HL-60 (cell line): ENCODE measurements at regions not wholly inside any gene's neighbourhood (a gene's known extent, or its start where the extent isn't known, plus 50 kb on each side); places are given as distances from the start of the nearest gene placed in this dataset.
"Not testable (repeated sequence)": the region's sequence is repeated elsewhere in the genome, so short reads cannot be mapped to it uniquely, and the experiment has no call there.

ENCODE experiments used
- DNase-seq, 2 experiments: peaks; one replicate each; pipeline ENCODE4 v3.0.0-alpha.2; 2010 to 2020; ENCODE audit warnings: low read depth in 1 of 2, low spot score in 1 of 2
- H3K27ac ChIP-seq: fragments of 250-450 bp; sonication (Bioruptor Pico); replicated peaks from 2 replicates; pipeline ENCODE4 v1.5.1; 2020; ENCODE audit warnings: mild to moderate bottlenecking, moderate library complexity
- H3K27me3 ChIP-seq: fragments of 250-450 bp; sonication (Bioruptor Pico); 2 replicates; pipeline ENCODE4 v1.5.1; 2021; ENCODE audit warnings: mild to moderate bottlenecking, moderate library complexity; ENCODE audit not compliant: insufficient read depth, poor library complexity, severe bottlenecking
- H3K4me3 ChIP-seq: replicated peaks from 2 replicates; pipeline ENCODE4 v1.5.1; 2011; ENCODE audit warnings: mild to moderate bottlenecking, control low read depth, low read length; ENCODE audit not compliant: insufficient read depth
- GABPA ChIP-seq: IDR thresholded peaks from 2 replicates; pipeline ENCODE4 v1.6.1; 2012; ENCODE audit warnings: low read depth
- POLR2AphosphoS5 ChIP-seq: IDR thresholded peaks from 2 replicates; pipeline ENCODE4 v1.6.1; 2012; ENCODE audit warnings: low read depth
- SPI1 ChIP-seq: IDR thresholded peaks from 2 replicates; pipeline ENCODE4 v1.6.1; 2012; ENCODE audit warnings: low read depth, mild to moderate bottlenecking, borderline replicate concordance
- TF ChIP-seq, protein P1 (sequence below): IDR thresholded peaks from 2 replicates; pipeline ENCODE4 v1.6.1; 2012; ENCODE audit warnings: low read depth; ENCODE audit not compliant: insufficient replicate concordance
- TF ChIP-seq, protein P2 (sequence below): IDR thresholded peaks from one replicate; pipeline ENCODE4 v1.5.1; 2011; ENCODE audit warnings: low read length, control low read depth, inconsistent platforms; ENCODE audit not compliant: insufficient read depth

DNA sequence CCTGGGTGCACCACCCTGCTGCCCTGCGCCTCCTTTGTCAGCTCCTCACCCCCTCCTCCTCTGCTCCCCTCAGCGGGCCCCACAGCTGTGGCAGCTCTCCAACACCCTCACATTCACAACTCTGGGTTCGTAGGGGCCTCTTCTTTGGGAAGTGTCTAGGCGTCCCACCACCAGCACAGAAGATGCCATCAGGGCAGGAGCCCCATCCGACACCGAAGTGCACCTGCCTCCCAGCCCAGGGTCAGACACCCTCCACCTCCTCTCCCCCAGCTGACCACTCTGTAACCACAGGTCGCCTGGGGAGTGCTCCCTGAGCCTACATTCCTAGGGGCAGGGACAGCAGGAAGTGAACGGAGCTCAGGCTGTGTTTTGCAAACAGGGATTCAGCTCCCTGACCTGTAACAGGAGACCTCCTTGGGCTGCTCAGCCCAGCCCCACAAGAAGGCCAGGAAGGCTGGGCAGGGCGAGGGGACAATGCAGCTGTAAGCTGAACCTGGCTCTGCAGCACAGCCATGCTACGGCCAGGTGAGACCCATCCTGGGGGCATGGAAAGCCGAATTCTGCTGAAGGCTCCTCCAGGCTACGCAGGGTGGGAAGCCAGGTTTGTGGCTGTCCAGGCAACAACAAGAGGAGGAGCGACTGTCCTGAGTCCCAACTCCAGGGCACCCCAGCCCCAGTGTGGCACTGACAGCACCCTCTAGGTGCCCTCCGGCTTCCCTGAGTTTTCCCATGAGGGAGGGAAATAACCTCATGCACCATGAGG, 269.0 kb downstream of the GOLGA6L6 start:
- Histone ChIP-seq H3K4me3 (no peak overlapping the region), H3K27me3 (no peaks in the 10 kb centered on the region), H3K27ac (no peak overlapping the region)
- DNase-seq: no peak
- TF ChIP-seq SPI1 (no peak), GABPA (no peak), POLR2AphosphoS5 (no peak)
- TF ChIP-seq, protein P1, sequence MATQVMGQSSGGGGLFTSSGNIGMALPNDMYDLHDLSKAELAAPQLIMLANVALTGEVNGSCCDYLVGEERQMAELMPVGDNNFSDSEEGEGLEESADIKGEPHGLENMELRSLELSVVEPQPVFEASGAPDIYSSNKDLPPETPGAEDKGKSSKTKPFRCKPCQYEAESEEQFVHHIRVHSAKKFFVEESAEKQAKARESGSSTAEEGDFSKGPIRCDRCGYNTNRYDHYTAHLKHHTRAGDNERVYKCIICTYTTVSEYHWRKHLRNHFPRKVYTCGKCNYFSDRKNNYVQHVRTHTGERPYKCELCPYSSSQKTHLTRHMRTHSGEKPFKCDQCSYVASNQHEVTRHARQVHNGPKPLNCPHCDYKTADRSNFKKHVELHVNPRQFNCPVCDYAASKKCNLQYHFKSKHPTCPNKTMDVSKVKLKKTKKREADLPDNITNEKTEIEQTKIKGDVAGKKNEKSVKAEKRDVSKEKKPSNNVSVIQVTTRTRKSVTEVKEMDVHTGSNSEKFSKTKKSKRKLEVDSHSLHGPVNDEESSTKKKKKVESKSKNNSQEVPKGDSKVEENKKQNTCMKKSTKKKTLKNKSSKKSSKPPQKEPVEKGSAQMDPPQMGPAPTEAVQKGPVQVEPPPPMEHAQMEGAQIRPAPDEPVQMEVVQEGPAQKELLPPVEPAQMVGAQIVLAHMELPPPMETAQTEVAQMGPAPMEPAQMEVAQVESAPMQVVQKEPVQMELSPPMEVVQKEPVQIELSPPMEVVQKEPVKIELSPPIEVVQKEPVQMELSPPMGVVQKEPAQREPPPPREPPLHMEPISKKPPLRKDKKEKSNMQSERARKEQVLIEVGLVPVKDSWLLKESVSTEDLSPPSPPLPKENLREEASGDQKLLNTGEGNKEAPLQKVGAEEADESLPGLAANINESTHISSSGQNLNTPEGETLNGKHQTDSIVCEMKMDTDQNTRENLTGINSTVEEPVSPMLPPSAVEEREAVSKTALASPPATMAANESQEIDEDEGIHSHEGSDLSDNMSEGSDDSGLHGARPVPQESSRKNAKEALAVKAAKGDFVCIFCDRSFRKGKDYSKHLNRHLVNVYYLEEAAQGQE: no peak
- TF ChIP-seq, protein P2, sequence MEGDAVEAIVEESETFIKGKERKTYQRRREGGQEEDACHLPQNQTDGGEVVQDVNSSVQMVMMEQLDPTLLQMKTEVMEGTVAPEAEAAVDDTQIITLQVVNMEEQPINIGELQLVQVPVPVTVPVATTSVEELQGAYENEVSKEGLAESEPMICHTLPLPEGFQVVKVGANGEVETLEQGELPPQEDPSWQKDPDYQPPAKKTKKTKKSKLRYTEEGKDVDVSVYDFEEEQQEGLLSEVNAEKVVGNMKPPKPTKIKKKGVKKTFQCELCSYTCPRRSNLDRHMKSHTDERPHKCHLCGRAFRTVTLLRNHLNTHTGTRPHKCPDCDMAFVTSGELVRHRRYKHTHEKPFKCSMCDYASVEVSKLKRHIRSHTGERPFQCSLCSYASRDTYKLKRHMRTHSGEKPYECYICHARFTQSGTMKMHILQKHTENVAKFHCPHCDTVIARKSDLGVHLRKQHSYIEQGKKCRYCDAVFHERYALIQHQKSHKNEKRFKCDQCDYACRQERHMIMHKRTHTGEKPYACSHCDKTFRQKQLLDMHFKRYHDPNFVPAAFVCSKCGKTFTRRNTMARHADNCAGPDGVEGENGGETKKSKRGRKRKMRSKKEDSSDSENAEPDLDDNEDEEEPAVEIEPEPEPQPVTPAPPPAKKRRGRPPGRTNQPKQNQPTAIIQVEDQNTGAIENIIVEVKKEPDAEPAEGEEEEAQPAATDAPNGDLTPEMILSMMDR: no peak

DNA sequence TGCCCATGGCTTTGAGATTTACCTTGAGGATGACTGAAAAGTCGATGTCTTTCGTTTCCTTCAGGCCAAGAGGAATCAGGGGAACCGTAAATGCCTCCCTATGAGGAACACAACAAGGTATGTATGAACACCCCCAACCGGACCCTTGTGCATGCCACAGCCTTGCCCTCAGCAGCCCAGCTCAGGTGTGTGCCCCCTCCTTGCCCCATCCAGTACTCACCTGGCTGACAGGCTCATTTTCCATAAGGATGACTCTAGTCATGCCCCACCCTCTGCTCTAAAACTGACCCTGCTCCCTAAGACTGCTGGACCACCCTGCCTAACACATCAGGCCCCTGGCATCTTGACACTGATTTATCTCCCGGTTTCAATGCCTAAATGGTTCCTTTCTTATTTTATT, 270.0 kb downstream of the GOLGA6L6 start:
- no peak for TF ChIP-seq POLR2AphosphoS5
- no peak for TF ChIP-seq SPI1
- TF ChIP-seq GABPA: no peak
- TF ChIP-seq, protein P1: no peak
- TF ChIP-seq, protein P2: no peak
- Histone ChIP-seq H3K27ac (no peak overlapping the region), H3K4me3 (no peak overlapping the region), H3K27me3 (no peaks in the 10 kb centered on the region)
- DNase-seq: no peak

DNA sequence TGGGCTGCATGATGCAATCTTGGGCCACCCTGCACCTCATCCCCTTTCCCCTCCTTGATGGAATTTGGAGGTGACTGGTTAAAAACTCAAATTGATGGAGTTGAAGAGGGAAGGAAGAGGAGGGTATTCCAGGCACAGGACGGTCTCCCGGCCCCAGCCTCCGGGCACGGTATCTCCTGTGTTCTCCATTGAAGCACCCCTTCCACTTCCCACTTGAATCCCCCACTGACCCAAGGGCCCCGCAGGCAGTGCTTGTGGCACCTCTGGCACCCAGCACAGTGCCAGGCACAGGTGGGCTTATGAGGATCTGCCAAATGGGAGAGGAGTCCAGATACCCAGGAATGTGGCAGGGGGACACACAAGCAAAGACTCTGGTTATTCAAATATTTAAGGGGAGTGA, 271.6 kb downstream of the GOLGA6L6 start:
- not testable (repeated sequence) for H3K4me3 ChIP-seq, DNase-seq, H3K27me3 ChIP-seq, H3K27ac ChIP-seq

DNA sequence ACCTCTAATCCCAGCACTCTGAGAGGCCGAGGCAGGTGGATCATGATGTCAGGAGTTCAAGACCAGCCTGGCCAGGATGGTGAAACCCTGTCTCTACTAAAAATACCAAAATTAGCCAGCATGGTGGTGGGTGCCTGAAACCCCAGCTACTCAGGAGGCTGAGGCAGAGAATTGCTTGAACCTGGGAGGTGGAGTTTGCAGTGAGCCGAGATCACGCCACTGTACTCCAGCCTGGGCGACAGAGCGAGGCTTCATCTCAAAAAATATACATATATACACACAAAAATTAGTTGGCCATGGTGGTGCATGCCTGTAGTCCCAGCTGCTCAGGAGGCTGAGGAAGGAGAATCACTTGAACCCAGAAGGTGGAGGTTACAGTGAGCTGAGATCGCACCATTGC, 273.6 kb downstream of the GOLGA6L6 start:
- not testable (repeated sequence) for H3K27me3 ChIP-seq, H3K4me3 ChIP-seq, H3K27ac ChIP-seq, DNase-seq

DNA sequence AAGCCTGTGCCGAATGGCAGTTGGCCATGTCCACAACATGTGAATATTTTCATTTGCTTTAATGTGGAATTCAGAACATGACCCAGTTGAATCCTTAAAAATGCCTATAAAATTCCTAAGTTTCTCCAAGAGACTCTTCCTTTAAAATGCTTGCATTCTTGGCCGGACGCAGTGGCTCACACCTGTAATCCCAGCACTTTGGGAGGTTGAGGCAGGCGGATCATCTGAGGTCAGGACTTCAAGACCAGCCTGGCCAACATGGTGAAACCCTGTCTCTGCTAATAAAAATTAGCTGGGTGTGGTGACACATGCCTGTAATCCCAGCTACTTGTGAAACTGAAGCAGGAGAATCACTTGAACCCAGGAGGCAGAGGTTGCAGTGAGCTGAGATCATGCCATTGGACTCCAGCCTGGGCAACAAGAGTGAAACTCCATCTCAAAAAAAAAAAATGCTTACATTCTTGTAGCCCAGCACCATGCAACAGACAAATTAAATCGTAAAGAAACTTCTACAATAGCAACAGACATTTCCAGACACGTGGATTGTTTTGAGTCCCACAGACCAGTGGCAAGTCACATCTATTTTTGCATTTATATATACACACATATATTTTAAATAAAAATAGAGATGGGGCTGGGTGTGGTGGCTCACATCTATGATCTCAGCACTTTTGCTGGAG, 274.4 kb downstream of the GOLGA6L6 start:
- DNase-seq, H3K27me3 ChIP-seq, H3K4me3 ChIP-seq, H3K27ac ChIP-seq: not testable (repeated sequence)

DNA sequence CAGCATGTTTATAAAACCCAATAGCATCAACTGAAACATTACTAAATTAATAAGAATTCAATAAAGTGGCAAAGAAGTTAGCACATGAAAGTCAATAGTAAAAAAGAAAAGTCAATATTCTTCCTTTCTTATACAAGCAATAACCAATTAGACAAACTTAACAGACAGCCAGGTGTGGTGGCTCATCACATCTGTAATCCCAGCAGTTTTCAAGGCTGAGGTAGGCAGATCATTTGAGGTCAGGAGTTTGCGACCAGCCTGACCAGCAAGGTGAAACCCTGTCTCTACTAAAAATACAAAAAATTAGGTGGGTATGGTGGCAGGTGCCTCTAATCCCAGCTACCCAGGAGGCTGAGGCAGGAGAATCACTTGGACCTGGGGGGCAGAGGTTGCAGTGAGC, 275.9 kb downstream of the GOLGA6L6 start:
- H3K4me3 ChIP-seq, DNase-seq, H3K27ac ChIP-seq: not testable (repeated sequence)

DNA sequence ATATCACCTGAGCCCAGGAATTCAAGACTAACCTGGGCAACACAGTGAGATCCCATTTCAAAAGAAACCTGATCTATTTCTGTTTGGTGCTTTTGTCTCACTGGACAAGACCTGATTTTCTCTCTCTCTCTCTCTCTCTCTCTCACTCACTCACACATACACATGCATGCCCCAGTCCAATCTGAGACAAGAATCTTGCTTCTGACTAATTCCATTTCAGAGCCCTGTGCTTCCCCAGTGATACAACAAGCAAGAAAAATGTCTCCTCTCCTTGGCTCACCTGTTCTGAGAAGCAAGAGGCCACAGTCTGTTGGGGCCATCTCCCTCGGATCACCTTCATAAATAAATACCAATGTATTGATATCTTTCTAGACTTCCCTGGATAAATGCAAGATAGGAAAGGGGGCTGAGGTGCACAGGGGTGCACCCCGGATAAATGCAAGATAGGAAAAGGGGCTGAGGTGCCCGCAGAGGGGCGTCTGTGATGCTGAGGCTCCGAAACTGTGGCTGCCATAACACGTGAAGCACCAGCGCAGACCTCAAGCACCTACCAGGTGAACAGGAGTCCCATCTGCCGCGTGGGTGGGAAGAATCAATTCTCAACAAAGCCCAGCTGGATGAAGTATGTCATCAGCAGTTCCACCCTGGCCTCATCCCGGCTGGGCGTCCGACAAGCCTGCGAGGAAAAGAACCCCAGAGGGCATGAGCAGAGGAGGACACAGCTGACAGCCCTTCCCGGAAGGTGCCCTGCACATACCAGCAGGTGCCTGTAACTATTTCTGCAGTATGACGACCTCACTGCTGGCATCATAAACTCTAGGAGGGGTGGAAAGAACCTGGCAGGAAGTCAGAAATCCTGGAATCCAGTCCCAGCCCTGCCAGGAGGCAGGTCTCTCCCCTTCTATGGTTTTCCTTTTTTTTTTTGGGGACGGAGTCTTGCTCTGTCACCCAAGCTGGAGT, 280.0 kb downstream of the GOLGA6L6 start:
- H3K27ac ChIP-seq, DNase-seq, H3K27me3 ChIP-seq, H3K4me3 ChIP-seq: not testable (repeated sequence)

More for the DNA sequence above, 275.9 kb downstream of the GOLGA6L6 start:
- H3K27me3 ChIP-seq: not testable (repeated sequence)

DNA sequence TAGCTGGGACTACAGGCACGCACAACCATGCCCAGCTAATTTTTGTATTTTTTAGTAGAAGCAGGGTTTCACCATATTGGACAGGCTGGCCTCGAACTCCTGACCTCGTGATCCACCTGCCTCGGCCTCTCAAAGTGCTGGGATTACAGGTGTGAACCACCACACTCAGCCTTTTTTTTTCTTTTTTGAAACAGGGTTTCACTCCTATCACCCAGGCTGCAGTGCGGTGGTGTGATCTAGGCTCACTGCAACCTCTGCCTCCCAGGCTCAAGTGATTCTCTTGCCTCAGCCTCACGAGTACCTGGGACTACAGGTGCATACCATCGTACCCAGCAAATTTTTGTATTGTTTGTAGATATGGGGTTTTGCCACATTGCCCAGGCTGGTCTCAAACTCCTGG, 280.9 kb downstream of the GOLGA6L6 start:
- H3K27ac ChIP-seq, H3K4me3 ChIP-seq, DNase-seq, H3K27me3 ChIP-seq: not testable (repeated sequence)
